SK-N-SH (cell line): ENCODE measurements at regions not wholly inside any gene's neighbourhood (a gene's known extent, or its start where the extent isn't known, plus 50 kb on each side); places are given as distances from the start of the nearest gene placed in this dataset.

Source experiments
- CTCF ChIA-PET: fragments of 300-600, 350-600 bp; formaldehyde crosslinking; extraction: SDS; loops from one replicate; lab custom pipeline; 2021; lab: Yijun Ruan, JAX
- POLR2A ChIA-PET: fragments of 350-600 bp; sonication (Branson Sonifier 250); formaldehyde crosslinking; extraction: SDS; loops from one replicate; lab custom pipeline; 2020; ENCODE audit warnings: antibody characterized with exemption, inconsistent platforms; lab: Yijun Ruan, JAX
- DNase-seq: peaks from one replicate; pipeline ENCODE4 v3.0.0; 2012
- H2AFZ ChIP-seq: fragments of 200-600 bp; sonication (generic); 2 replicates; pipeline ENCODE4 v1.8.1; 2016; ENCODE audit warnings: antibody characterized with exemption, mild to moderate bottlenecking, low read depth
- H3F3A ChIP-seq: fragments of 200-600 bp; sonication (generic); replicated peaks from 2 replicates; pipeline ENCODE3; 2016; ENCODE audit warnings: antibody characterized with exemption, mild to moderate bottlenecking; ENCODE audit not compliant: insufficient read depth
- H3K27ac ChIP-seq, 2 experiments: fragments of 200-500 bp in 1 of 2; fragments of 200-600 bp in 1 of 2; sonication (Bioruptor generic) in 1 of 2; sonication (generic), shearing (Covaris generic) in 1 of 2; 2 replicates each; pipeline versions ENCODE4 v1.5.1 to v1.6.1; 2014 to 2016; ENCODE audit warnings: low read depth in 2 of 2, inconsistent platforms in 1 of 2, low read length in 1 of 2, mild to moderate bottlenecking in 1 of 2, mixed read lengths in 1 of 2
- H3K27me3 ChIP-seq: fragments of 200-600 bp; sonication (generic), shearing (Covaris generic); 2 replicates; pipeline ENCODE4 v1.6.1; 2016; ENCODE audit warnings: mixed run types; ENCODE audit not compliant: insufficient read depth
- H3K36me3 ChIP-seq, 2 experiments: fragments of 200-500 bp in 1 of 2; fragments of 200-600 bp in 1 of 2; sonication (Bioruptor generic) in 1 of 2; sonication (generic) in 1 of 2; replicated peaks in 1 of 2; 2 replicates each; pipeline versions ENCODE3 to v1.5.1; 2014 to 2016; ENCODE audit warnings: low read length in 1 of 2, mild to moderate bottlenecking in 1 of 2; ENCODE audit not compliant: insufficient read depth in 2 of 2, control insufficient read depth in 1 of 2
- H3K4me1 ChIP-seq, 2 experiments: fragments of 200-500 bp in 1 of 2; fragments of 200-600 bp in 1 of 2; sonication (Bioruptor generic) in 1 of 2; sonication (generic), shearing (Covaris generic) in 1 of 2; 2 replicates each; pipeline versions ENCODE4 v1.5.1 to v1.6.1; 2014 to 2016; ENCODE audit warnings: low read depth in 1 of 2, low read length in 1 of 2, mixed run types in 1 of 2; ENCODE audit not compliant: insufficient read depth in 2 of 2, control insufficient read depth in 1 of 2
- H3K4me2 ChIP-seq: fragments of 200-600 bp; sonication (generic), shearing (Covaris generic); 2 replicates; pipeline ENCODE4 v1.6.1; 2017; ENCODE audit warnings: mixed run types
- H3K4me3 ChIP-seq, 2 experiments: fragments of 200-500 bp in 1 of 2; fragments of 200-600 bp in 1 of 2; sonication (Bioruptor generic) in 1 of 2; sonication (generic), shearing (Covaris generic) in 1 of 2; 2 replicates each; pipeline versions ENCODE4 v1.5.1 to v1.8.1; 2014 to 2016; ENCODE audit warnings: low read depth in 2 of 2, inconsistent platforms in 1 of 2, low read length in 1 of 2, mild to moderate bottlenecking in 1 of 2, mixed read lengths in 1 of 2, moderate library complexity in 1 of 2
- H3K79me2 ChIP-seq: fragments of 200-600 bp; sonication (generic); 2 replicates; pipeline ENCODE4 v1.8.1; 2017; ENCODE audit warnings: mild to moderate bottlenecking; ENCODE audit not compliant: insufficient read depth
- H3K9ac ChIP-seq: fragments of 200-600 bp; sonication (generic); 2 replicates; pipeline ENCODE4 v1.6.1; 2017; ENCODE audit warnings: mixed run types
- H3K9me2 ChIP-seq: fragments of 200-600 bp; sonication (generic); 2 replicates; pipeline ENCODE4 v1.6.1; 2017; ENCODE audit warnings: mixed run types
- H3K9me3 ChIP-seq: fragments of 200-600 bp; sonication (generic); 2 replicates; pipeline ENCODE4 v1.6.1; 2017; ENCODE audit warnings: mixed run types, mild to moderate bottlenecking, moderate library complexity
- H4K20me1 ChIP-seq: fragments of 200-600 bp; sonication (generic); 2 replicates; pipeline ENCODE4 v1.6.1; 2017; ENCODE audit warnings: mild to moderate bottlenecking, mixed run types; ENCODE audit not compliant: insufficient read depth
- EP300 ChIP-seq, 2 experiments: IDR thresholded peaks; 2 replicates each; pipeline versions ENCODE4 v1.4.0 to v1.6.1; 2012; ENCODE audit warnings: borderline replicate concordance in 1 of 2, low read depth in 1 of 2, low read length in 1 of 2
- FOSL2 ChIP-seq: IDR thresholded peaks from 2 replicates; pipeline ENCODE4 v1.4.0; 2012; ENCODE audit warnings: low read depth, mild to moderate bottlenecking, moderate library complexity, borderline replicate concordance
- GABPA ChIP-seq: IDR thresholded peaks from 2 replicates; pipeline ENCODE4 v1.4.0; 2012; ENCODE audit warnings: low read depth, mild to moderate bottlenecking
- GATA2 ChIP-seq: sonication (generic); formaldehyde crosslinking; IDR thresholded peaks from 2 replicates; pipeline ENCODE4 v1.5.0; 2020; ENCODE audit warnings: mild to moderate bottlenecking, missing genetic modification reagents
- MAX ChIP-seq: IDR thresholded peaks from 2 replicates; pipeline ENCODE4 v1.4.0; 2012; ENCODE audit warnings: low read depth
- NRF1 ChIP-seq: IDR thresholded peaks from 2 replicates; pipeline ENCODE4 v1.6.1; 2012; ENCODE audit warnings: low read depth, mild to moderate bottlenecking, low read length
- RCOR1 ChIP-seq: fragments of 150-350 bp; IDR thresholded peaks from 2 replicates; pipeline ENCODE4 v1.6.1; 2017; ENCODE audit warnings: antibody characterized with exemption, low read length
- ZBTB33 ChIP-seq: IDR thresholded peaks from 2 replicates; pipeline ENCODE4 v1.4.0; 2012; ENCODE audit warnings: low read depth, borderline replicate concordance
- WGBS: methylation state at CpG from one replicate; pipeline ENCODE4 v1.1.6; 2017; ENCODE audit warnings: low lambda C conversion rate; 5-methylcytosine and 5-hydroxymethylcytosine counted together

- ChIA-PET CTCF (no interaction called here), POLR2A (no interaction called here)
- Histone ChIP-seq H2AFZ (no peak overlapping the region), H3K9ac (no peak overlapping the region), H3K9me3 (no peaks in the 10 kb centered on the region), H3K79me2 (peaks cover 100% of the 10 kb centered on the region), H3F3A (no peaks in the 10 kb centered on the region), H3K4me1 (peaks cover 0 to 17% of the 10 kb centered on the region in 2 experiments; a peak in 1 of 4 replicates), H3K27ac (peak overlapping the region in 1 of 2 experiments; percentile 23; a peak in 2 of 4 replicates), H3K36me3 (peaks cover 0 to 18% of the 10 kb centered on the region in 2 experiments), H3K4me2 (no peak overlapping the region), H3K27me3 (no peaks in the 10 kb centered on the region), H4K20me1 (peaks cover 92% of the 10 kb centered on the region), H3K4me3 (no peak overlapping the region)
- WGBS, result 93% methylated on average over 10 of the region's 10 CpGs
- no peak for DNase-seq
- TF ChIP-seq GABPA, result no peak
- no peak for TF ChIP-seq NRF1
- TF ChIP-seq RCOR1, result no peak
- TF ChIP-seq EP300 (IDR thresholded peaks at IDR 0.05; ENCODE audit: borderline replicate concordance in 1 of 2, low read depth in 1 of 2, low read length in 1 of 2), result no peak
- TF ChIP-seq, all 33 proteins: peak for 0
- no peaks in the 10 kb centered on the region for H3K9me2 ChIP-seq
Measured at GRCh38 chr9:110114086-110114858, 93.7 kb downstream of the C9orf152 start.

GRCh38 chr9:110114859-110115201 is 93.1 kb downstream of the C9orf152 start:
- Histone ChIP-seq H3K4me2 (no peak overlapping the region), H3K4me1 (peaks cover 0 to 13% of the 10 kb centered on the region in 2 experiments; a peak in 1 of 4 replicates), H3K9me2 (no peaks in the 10 kb centered on the region), H3K9ac (no peak overlapping the region), H3F3A (no peaks in the 10 kb centered on the region), H3K9me3 (no peaks in the 10 kb centered on the region), H3K36me3 (peaks cover 0 to 23% of the 10 kb centered on the region in 2 experiments), H3K27me3 (no peaks in the 10 kb centered on the region), H3K79me2 (peaks cover 100% of the 10 kb centered on the region), H3K27ac (peak overlapping the region in 1 of 2 experiments; percentile 61; a peak in 1 of 4 replicates), H3K4me3 (no peak overlapping the region), H2AFZ (no peak overlapping the region), H4K20me1 (peaks cover 92% of the 10 kb centered on the region)
- CTCF ChIA-PET, result no interaction called here
- TF ChIP-seq GATA2, result no peak
- TF ChIP-seq ZBTB33, result no peak
- TF ChIP-seq FOSL2, result no peak
- TF ChIP-seq MAX, result no peak
- WGBS, result 92% methylated on average over 7 of the region's 7 CpGs
- POLR2A ChIA-PET, result interaction anchor here (1.6 kb wide), 1 partner anchor 14 kb away, joined by 3 read pairs; no protein-coding TSS in a partner anchor
- no peak for DNase-seq
